ENCODE measurements at regions not wholly inside any gene's neighbourhood (a gene's known extent, or its start where the extent isn't known, plus 50 kb on each side); places are given as distances from the start of the nearest gene placed in this dataset.

GRCh38 chr14:98868866-98869265 lies 403.1 kb downstream of the BCL11B start:
- Histone ChIP-seq H3K36me3 (ENCODE audit: low read depth) (no peaks in the 10 kb centered on the region), H3K4me1 (ENCODE audit: insufficient read depth, poor library complexity, severe bottlenecking) (no peaks in the 10 kb centered on the region), H3K4me3 (ENCODE audit: severe bottlenecking) (no peak overlapping the region), H3K9me3 (ENCODE audit: severe bottlenecking) (no peaks in the 10 kb centered on the region), H3K27ac (ENCODE audit: poor library complexity, severe bottlenecking) (no peak overlapping the region), H3K27me3 (ENCODE audit: insufficient read depth, poor library complexity, severe bottlenecking) (no peaks in the 10 kb centered on the region)
- TF ChIP-seq CTCF (IDR thresholded peaks at IDR 0.05; ENCODE audit: poor library complexity, severe bottlenecking): no peak
- DNase-seq (ENCODE audit: low spot score) (no peak), ATAC-seq (ENCODE audit: low read depth) (no peak)

GRCh38 chr14:98871796-98872195 lies 400.2 kb downstream of the BCL11B start:
- no peaks in the 10 kb centered on the region for H3K36me3 ChIP-seq (ENCODE audit: low read depth)
- ATAC-seq (ENCODE audit: low read depth): no peak
- no peak overlapping the region for H3K27ac ChIP-seq (ENCODE audit: poor library complexity, severe bottlenecking)
- no peak overlapping the region for H3K4me3 ChIP-seq (ENCODE audit: severe bottlenecking)
- no peaks in the 10 kb centered on the region for H3K9me3 ChIP-seq (ENCODE audit: severe bottlenecking)
- no peak for DNase-seq (ENCODE audit: low spot score)
- H3K27me3 ChIP-seq (ENCODE audit: insufficient read depth, poor library complexity, severe bottlenecking): no peaks in the 10 kb centered on the region
- H3K4me1 ChIP-seq (ENCODE audit: insufficient read depth, poor library complexity, severe bottlenecking): no peaks in the 10 kb centered on the region
- no peak for TF ChIP-seq CTCF (IDR thresholded peaks at IDR 0.05; ENCODE audit: poor library complexity, severe bottlenecking)

- TF ChIP-seq CTCF (IDR thresholded peaks at IDR 0.05; ENCODE audit: poor library complexity, severe bottlenecking): no peak
- Histone ChIP-seq H3K36me3 (ENCODE audit: low read depth) (no peaks in the 10 kb centered on the region), H3K27me3 (ENCODE audit: insufficient read depth, poor library complexity, severe bottlenecking) (no peaks in the 10 kb centered on the region), H3K9me3 (ENCODE audit: severe bottlenecking) (peaks cover 12% of the 10 kb centered on the region), H3K27ac (ENCODE audit: poor library complexity, severe bottlenecking) (no peak overlapping the region), H3K4me3 (ENCODE audit: severe bottlenecking) (no peak overlapping the region), H3K4me1 (ENCODE audit: insufficient read depth, poor library complexity, severe bottlenecking) (no peaks in the 10 kb centered on the region)
- ATAC-seq (ENCODE audit: low read depth) (no peak), DNase-seq (ENCODE audit: low spot score) (no peak)
These were observed 394.9 kb downstream of the BCL11B start for GRCh38 chr14:98877065-98877464.

GRCh38 chr14:98878282-98878681 lies 393.7 kb downstream of the BCL11B start:
- Histone ChIP-seq H3K4me3 (ENCODE audit: severe bottlenecking) (no peak overlapping the region), H3K4me1 (ENCODE audit: insufficient read depth, poor library complexity, severe bottlenecking) (no peaks in the 10 kb centered on the region), H3K27ac (ENCODE audit: poor library complexity, severe bottlenecking) (no peak overlapping the region), H3K27me3 (ENCODE audit: insufficient read depth, poor library complexity, severe bottlenecking) (no peaks in the 10 kb centered on the region), H3K9me3 (ENCODE audit: severe bottlenecking) (peaks cover 12% of the 10 kb centered on the region), H3K36me3 (ENCODE audit: low read depth) (no peaks in the 10 kb centered on the region)
- ATAC-seq (ENCODE audit: low read depth): no peak
- no peak for DNase-seq (ENCODE audit: low spot score)
- TF ChIP-seq CTCF (IDR thresholded peaks at IDR 0.05; ENCODE audit: poor library complexity, severe bottlenecking): no peak

GRCh38 chr14:98886982-98887381 lies 385.0 kb downstream of the BCL11B start:
- no peak overlapping the region for H3K27ac ChIP-seq (ENCODE audit: poor library complexity, severe bottlenecking)
- peak; percentile 75 for DNase-seq (ENCODE audit: low spot score)
- no peaks in the 10 kb centered on the region for H3K9me3 ChIP-seq (ENCODE audit: severe bottlenecking)

More at GRCh38 chr14:98886982-98887381, 385.0 kb downstream of the BCL11B start:
- peaks cover 5% of the 10 kb centered on the region for H3K4me1 ChIP-seq (ENCODE audit: insufficient read depth, poor library complexity, severe bottlenecking)
- no peaks in the 10 kb centered on the region for H3K36me3 ChIP-seq (ENCODE audit: low read depth)
- H3K27me3 ChIP-seq (ENCODE audit: insufficient read depth, poor library complexity, severe bottlenecking): no peaks in the 10 kb centered on the region
- H3K4me3 ChIP-seq (ENCODE audit: severe bottlenecking): no peak overlapping the region
- no peak for TF ChIP-seq CTCF (IDR thresholded peaks at IDR 0.05; ENCODE audit: poor library complexity, severe bottlenecking)
- ATAC-seq (ENCODE audit: low read depth): peak; percentile 92

Measured in RWPE2 (cell line).